Chondrocyte (in vitro differentiated cells): ENCODE measurements at regions not wholly inside any gene's neighbourhood (a gene's known extent, or its start where the extent isn't known, plus 50 kb on each side); places are given as distances from the start of the nearest gene placed in this dataset.

Source experiments
- DNase-seq: peaks from one replicate; pipeline ENCODE4 v3.0.0; 2021; ENCODE audit warnings: mixed read lengths, low spot score
- H3K27ac Mint-ChIP-seq: one replicate; pipeline ENCODE4 v1.8.0; 2021; ENCODE audit warnings: mild to moderate bottlenecking, moderate library complexity, mixed read lengths; ENCODE audit not compliant: unreplicated experiment
- H3K27me3 Mint-ChIP-seq: 2 replicates; pipeline ENCODE4 v1.8.0; 2021; ENCODE audit warnings: low read depth, mixed read lengths
- H3K36me3 Mint-ChIP-seq: 2 replicates; pipeline ENCODE4 v1.8.0; 2021; ENCODE audit warnings: low read depth, mixed read lengths
- H3K4me1 Mint-ChIP-seq: 2 replicates; pipeline ENCODE4 v1.8.0; 2021; ENCODE audit warnings: low read depth, mild to moderate bottlenecking, mixed read lengths
- H3K4me3 Mint-ChIP-seq: one replicate; pipeline ENCODE4 v1.8.0; 2021; ENCODE audit warnings: mild to moderate bottlenecking, moderate library complexity, mixed read lengths; ENCODE audit not compliant: unreplicated experiment
- H3K9me3 Mint-ChIP-seq: 2 replicates; pipeline ENCODE4 v1.8.0; 2021; ENCODE audit warnings: low read depth, mixed read lengths
- TF ChIP-seq, protein P1 (sequence below): fragments of 200-600 bp; sonication (generic); IDR thresholded peaks from 2 replicates; pipeline ENCODE4 v1.5.0; 2021; ENCODE audit warnings: antibody characterized with exemption, mild to moderate bottlenecking, moderate library complexity

DNA sequence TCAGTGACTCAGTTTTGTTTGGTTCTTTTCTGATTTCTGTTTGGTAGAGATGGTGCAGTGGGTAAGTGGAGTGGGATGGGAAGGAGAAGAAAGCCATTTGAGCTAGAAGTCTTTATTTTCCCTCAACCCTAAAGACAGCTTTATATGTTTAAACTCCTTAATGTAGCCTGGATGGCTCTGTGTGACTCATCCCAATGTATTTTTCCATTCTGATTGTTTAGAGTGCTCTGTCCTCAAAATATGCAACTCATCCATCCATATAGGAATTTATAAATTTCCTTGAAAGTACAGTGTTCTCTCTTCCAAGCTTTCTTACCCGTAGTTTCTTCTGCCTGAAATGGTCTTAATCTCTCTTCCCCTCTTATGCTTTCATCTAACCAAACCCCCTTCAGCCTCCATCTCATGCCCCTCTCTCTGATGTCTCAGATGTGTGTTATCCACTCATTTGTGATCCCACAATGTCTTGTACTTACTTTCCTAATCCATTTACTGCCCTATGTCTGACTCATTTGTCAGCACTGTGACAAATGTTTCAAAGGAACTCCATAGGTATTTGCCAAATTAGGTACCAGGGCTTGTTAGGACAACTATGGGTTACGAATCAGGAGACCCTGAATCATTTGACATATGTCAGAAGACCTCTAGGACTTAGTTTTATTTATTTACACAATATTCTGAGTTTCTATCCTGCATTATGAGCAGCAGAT, 217.5 kb upstream of the SGCD start:
- Mint-ChIP-seq H3K27me3 (peaks cover 7% of the 10 kb centered on the region), H3K4me1 (no peaks in the 10 kb centered on the region), H3K4me3 (no peak overlapping the region), H3K9me3 (no peaks in the 10 kb centered on the region), H3K36me3 (no peaks in the 10 kb centered on the region), H3K27ac (no peak overlapping the region)
- no peak for DNase-seq
- TF ChIP-seq, protein P1, sequence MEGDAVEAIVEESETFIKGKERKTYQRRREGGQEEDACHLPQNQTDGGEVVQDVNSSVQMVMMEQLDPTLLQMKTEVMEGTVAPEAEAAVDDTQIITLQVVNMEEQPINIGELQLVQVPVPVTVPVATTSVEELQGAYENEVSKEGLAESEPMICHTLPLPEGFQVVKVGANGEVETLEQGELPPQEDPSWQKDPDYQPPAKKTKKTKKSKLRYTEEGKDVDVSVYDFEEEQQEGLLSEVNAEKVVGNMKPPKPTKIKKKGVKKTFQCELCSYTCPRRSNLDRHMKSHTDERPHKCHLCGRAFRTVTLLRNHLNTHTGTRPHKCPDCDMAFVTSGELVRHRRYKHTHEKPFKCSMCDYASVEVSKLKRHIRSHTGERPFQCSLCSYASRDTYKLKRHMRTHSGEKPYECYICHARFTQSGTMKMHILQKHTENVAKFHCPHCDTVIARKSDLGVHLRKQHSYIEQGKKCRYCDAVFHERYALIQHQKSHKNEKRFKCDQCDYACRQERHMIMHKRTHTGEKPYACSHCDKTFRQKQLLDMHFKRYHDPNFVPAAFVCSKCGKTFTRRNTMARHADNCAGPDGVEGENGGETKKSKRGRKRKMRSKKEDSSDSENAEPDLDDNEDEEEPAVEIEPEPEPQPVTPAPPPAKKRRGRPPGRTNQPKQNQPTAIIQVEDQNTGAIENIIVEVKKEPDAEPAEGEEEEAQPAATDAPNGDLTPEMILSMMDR, result no peak

- no peak for DNase-seq
- Mint-ChIP-seq H3K27ac (no peak overlapping the region), H3K27me3 (peaks cover 6% of the 10 kb centered on the region), H3K4me1 (peaks cover 15% of the 10 kb centered on the region), H3K4me3 (no peak overlapping the region), H3K9me3 (no peaks in the 10 kb centered on the region), H3K36me3 (no peaks in the 10 kb centered on the region)
- TF ChIP-seq, protein P1, result no peak
These were observed 207.3 kb upstream of the SGCD start for GRCh38 chr5:156119692-156120091.

DNA sequence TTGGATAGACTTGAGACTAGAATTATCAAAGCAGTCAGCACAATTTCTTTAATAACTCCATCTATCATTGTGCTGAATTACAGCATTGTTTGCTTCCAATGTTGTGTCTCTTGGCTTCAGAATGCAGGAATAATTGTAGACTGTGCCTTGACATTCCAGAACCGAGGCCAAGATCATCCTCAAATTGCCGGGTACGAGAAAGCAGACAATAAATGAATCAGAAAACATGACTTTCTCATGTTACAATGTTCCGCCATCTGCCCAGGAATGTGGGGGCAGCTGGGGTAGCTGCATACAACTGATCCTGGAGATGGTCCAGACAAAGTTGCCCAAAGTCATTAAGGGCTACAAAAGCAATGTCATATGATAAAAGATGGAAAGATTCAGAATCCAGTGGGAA, 206.2 kb upstream of the SGCD start:
- no peaks in the 10 kb centered on the region for H3K9me3 Mint-ChIP-seq

DNA sequence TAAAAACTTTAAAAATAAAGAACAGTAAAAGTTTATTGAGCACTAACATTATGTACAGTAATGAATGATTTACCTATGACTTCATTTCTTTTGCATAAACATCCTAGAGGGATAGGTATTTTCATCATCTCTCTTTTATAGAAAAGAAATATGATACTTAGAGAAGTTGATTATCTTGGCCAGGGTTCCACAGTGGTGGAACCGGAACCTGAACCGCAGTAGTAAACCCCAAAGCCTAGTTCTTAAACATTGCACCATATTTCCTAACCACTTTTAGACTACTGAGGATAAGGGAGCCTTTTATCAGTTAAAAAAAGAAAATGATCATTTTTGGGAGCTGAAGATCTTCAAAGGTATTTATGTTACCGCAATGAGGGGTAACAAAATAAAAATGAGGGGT, 205.7 kb upstream of the SGCD start:
- Mint-ChIP-seq H3K27ac (no peak overlapping the region), H3K27me3 (peaks cover 6% of the 10 kb centered on the region), H3K9me3 (no peaks in the 10 kb centered on the region), H3K4me1 (peaks cover 15% of the 10 kb centered on the region), H3K36me3 (no peaks in the 10 kb centered on the region), H3K4me3 (no peak overlapping the region)
- TF ChIP-seq, protein P1, result no peak
- DNase-seq, result no peak

More for the DNA sequence above, 206.2 kb upstream of the SGCD start:
- H3K27me3 Mint-ChIP-seq, result peaks cover 6% of the 10 kb centered on the region
- TF ChIP-seq, protein P1, result no peak
- no peak overlapping the region for H3K4me3 Mint-ChIP-seq
- DNase-seq, result no peak
- H3K4me1 Mint-ChIP-seq, result peaks cover 15% of the 10 kb centered on the region
- no peaks in the 10 kb centered on the region for H3K36me3 Mint-ChIP-seq
- no peak overlapping the region for H3K27ac Mint-ChIP-seq

- Mint-ChIP-seq H3K36me3 (no peaks in the 10 kb centered on the region), H3K27me3 (peaks cover 4% of the 10 kb centered on the region), H3K27ac (no peak overlapping the region), H3K4me1 (peaks cover 15% of the 10 kb centered on the region), H3K9me3 (no peaks in the 10 kb centered on the region), H3K4me3 (no peak overlapping the region)
- TF ChIP-seq, protein P1, result no peak
- DNase-seq, result no peak
These were observed 205.1 kb upstream of the SGCD start for GRCh38 chr5:156121882-156122281.
